Neural progenitor cell (in vitro differentiated cells): ENCODE measurements at regions not wholly inside any gene's neighbourhood (a gene's known extent, or its start where the extent isn't known, plus 50 kb on each side); places are given as distances from the start of the nearest gene placed in this dataset.
A peak's percentile ranks its signal among the peaks of the same experiment; 100 is the strongest.

Source experiments
- DNase-seq: peaks from one replicate; pipeline ENCODE4 v3.0.0-alpha.2; 2016; ENCODE audit warnings: low spot score
- H2AFZ ChIP-seq: fragments of 200-600 bp; sonication (generic); replicated peaks from 2 replicates; pipeline ENCODE4 v1.6.1; 2016; ENCODE audit warnings: antibody characterized with exemption
- H3F3A ChIP-seq: fragments of 200-600 bp; sonication (generic); 2 replicates; pipeline ENCODE4 v1.6.1; 2016; ENCODE audit warnings: antibody characterized with exemption, low read depth
- H3K27ac ChIP-seq: fragments of 200-600 bp; sonication (generic); 2 replicates; pipeline ENCODE4 v1.5.1; 2016; ENCODE audit warnings: mild to moderate bottlenecking
- H3K27me3 ChIP-seq: fragments of 200-600 bp; sonication (generic); 2 replicates; pipeline ENCODE4 v1.6.1; 2016; ENCODE audit warnings: mild to moderate bottlenecking, moderate library complexity
- H3K36me3 ChIP-seq: fragments of 200-600 bp; sonication (generic); 2 replicates; pipeline ENCODE4 v1.5.1; 2016
- H3K4me1 ChIP-seq: fragments of 200-600 bp; sonication (generic); 2 replicates; pipeline ENCODE4 v1.6.1; 2016; ENCODE audit warnings: mixed run types
- H3K4me2 ChIP-seq: fragments of 200-600 bp; sonication (generic); 2 replicates; pipeline ENCODE4 v1.6.1; 2016
- H3K4me3 ChIP-seq: fragments of 200-600 bp; sonication (generic); 2 replicates; pipeline ENCODE4 v1.5.1; 2016
- H3K79me2 ChIP-seq: fragments of 200-600 bp; sonication (generic); 2 replicates; pipeline ENCODE4 v1.6.1; 2016; ENCODE audit warnings: low read depth
- H3K9ac ChIP-seq: fragments of 200-600 bp; sonication (generic); 2 replicates; pipeline ENCODE4 v1.6.1; 2016
- H3K9me3 ChIP-seq: fragments of 200-600 bp; sonication (generic); 2 replicates; pipeline ENCODE4 v1.5.1; 2016; ENCODE audit warnings: low read depth
- H4K20me1 ChIP-seq: fragments of 200-600 bp; sonication (generic); 2 replicates; pipeline ENCODE4 v1.6.1; 2016; ENCODE audit warnings: low read depth
- H3K27ac Mint-ChIP-seq: 3 replicates; pipeline ENCODE4 v1.8.0; 2021; ENCODE audit warnings: mixed read lengths
- H3K27me3 Mint-ChIP-seq: 2 replicates; pipeline ENCODE4 v1.8.0; 2022; ENCODE audit warnings: low read depth, mild to moderate bottlenecking, inconsistent platforms, moderate library complexity, mixed read lengths; ENCODE audit not compliant: insufficient read depth
- H3K36me3 Mint-ChIP-seq: 3 replicates; pipeline ENCODE4 v1.8.0; 2021; ENCODE audit warnings: mixed read lengths
- H3K4me1 Mint-ChIP-seq: 3 replicates; pipeline ENCODE4 v1.8.0; 2021; ENCODE audit warnings: mixed read lengths
- H3K4me3 Mint-ChIP-seq: 3 replicates; pipeline ENCODE4 v1.8.0; 2021; ENCODE audit warnings: mild to moderate bottlenecking, moderate library complexity, mixed read lengths
- H3K9me3 Mint-ChIP-seq: 3 replicates; pipeline ENCODE4 v1.8.0; 2020; ENCODE audit warnings: mixed read lengths
- CTCF ChIP-seq: fragments of 200-600 bp; sonication (generic); IDR thresholded peaks from 2 replicates; pipeline ENCODE4 v1.5.1; 2017; ENCODE audit warnings: antibody characterized with exemption, mild to moderate bottlenecking
- EZH2 ChIP-seq: fragments of 200-600 bp; sonication (generic); IDR thresholded peaks from 2 replicates; pipeline ENCODE4 v1.6.1; 2017; ENCODE audit warnings: antibody characterized with exemption, mild to moderate bottlenecking, moderate library complexity
- EZH2phosphoT487 ChIP-seq: fragments of 200-600 bp; sonication (generic); IDR thresholded peaks from 2 replicates; pipeline ENCODE4 v1.6.1; 2017; ENCODE audit warnings: antibody characterized with exemption

DNA sequence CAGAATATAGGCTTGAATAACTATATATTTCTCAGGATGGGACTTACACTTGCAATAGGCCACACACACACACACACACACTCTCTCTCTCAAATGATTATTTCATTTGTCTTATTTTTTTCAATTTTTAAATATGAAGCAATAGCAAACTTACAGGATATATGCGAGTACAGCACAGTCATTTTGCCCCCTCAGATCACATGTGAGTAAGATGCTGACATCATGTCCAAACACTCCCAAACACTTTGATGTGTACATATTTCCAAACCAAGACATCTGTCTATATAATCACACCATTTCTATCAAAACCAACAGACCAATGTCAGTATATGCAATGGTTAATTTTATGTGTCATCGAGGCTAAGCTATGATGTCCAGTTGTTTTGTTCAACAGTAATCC is 1535.9 kb upstream of the FLRT2 start:
- Mint-ChIP-seq H3K4me1 (no peaks in the 10 kb centered on the region), H3K9me3 (peaks cover 5% of the 10 kb centered on the region), H3K27me3 (peaks cover 3% of the 10 kb centered on the region), H3K36me3 (no peaks in the 10 kb centered on the region), H3K27ac (no peak overlapping the region), H3K4me3 (no peak overlapping the region)
- H3K4me3 ChIP-seq = no peak overlapping the region
- no peaks in the 10 kb centered on the region for H3K27me3 ChIP-seq
- H2AFZ ChIP-seq = no peak overlapping the region
- no peaks in the 10 kb centered on the region for H4K20me1 ChIP-seq
- H3K9ac ChIP-seq = no peak overlapping the region
- no peaks in the 10 kb centered on the region for H3K9me3 ChIP-seq
- TF ChIP-seq EZH2phosphoT487 (no peak), CTCF (no peak), EZH2 (no peak)
- no peak overlapping the region for H3K4me2 ChIP-seq
- H3K27ac ChIP-seq = no peak overlapping the region
- DNase-seq = no peak
- no peaks in the 10 kb centered on the region for H3F3A ChIP-seq
- H3K36me3 ChIP-seq = no peaks in the 10 kb centered on the region
- no peaks in the 10 kb centered on the region for H3K4me1 ChIP-seq
- H3K79me2 ChIP-seq = no peaks in the 10 kb centered on the region

DNA sequence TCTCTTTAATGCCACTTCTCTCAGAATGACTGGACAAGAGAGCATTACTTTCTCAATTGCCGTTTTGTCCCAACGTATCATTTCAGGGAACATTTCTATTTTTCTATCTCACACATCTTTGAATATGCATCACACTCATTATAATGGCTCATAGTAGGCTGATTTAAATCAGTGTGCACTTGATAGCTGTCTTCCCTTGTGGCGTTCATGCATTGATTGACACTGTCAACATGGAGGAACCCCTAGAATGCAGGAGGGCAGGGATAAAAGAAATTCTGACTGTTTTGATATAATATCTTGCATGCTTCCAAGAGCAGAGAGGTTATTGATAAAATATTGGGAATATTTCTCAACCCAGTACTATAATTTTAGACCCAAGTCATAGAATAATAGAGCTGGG is 1528.9 kb upstream of the FLRT2 start:
- Histone ChIP-seq H3K9me3 (no peaks in the 10 kb centered on the region), H3K79me2 (no peaks in the 10 kb centered on the region), H3K4me3 (no peak overlapping the region), H3K36me3 (no peaks in the 10 kb centered on the region), H2AFZ (no peak overlapping the region), H3K4me2 (no peak overlapping the region), H3K4me1 (peaks cover 6% of the 10 kb centered on the region), H3F3A (no peaks in the 10 kb centered on the region), H3K27me3 (no peaks in the 10 kb centered on the region), H3K27ac (no peak overlapping the region), H4K20me1 (no peaks in the 10 kb centered on the region), H3K9ac (no peak overlapping the region)
- TF ChIP-seq EZH2phosphoT487 (no peak), EZH2 (no peak), CTCF (no peak)
- no peaks in the 10 kb centered on the region for H3K36me3 Mint-ChIP-seq
- H3K9me3 Mint-ChIP-seq = peaks cover 4% of the 10 kb centered on the region
- H3K4me1 Mint-ChIP-seq = peaks cover 8% of the 10 kb centered on the region
- no peak overlapping the region for H3K27ac Mint-ChIP-seq
- no peak for DNase-seq
- no peaks in the 10 kb centered on the region for H3K27me3 Mint-ChIP-seq
- no peak overlapping the region for H3K4me3 Mint-ChIP-seq

GRCh38 chr14:84003346-84003745 is 1526.6 kb upstream of the FLRT2 start:
- Mint-ChIP-seq H3K27me3 (no peaks in the 10 kb centered on the region), H3K4me1 (peaks cover 8% of the 10 kb centered on the region), H3K27ac (no peak overlapping the region), H3K4me3 (no peak overlapping the region), H3K36me3 (no peaks in the 10 kb centered on the region), H3K9me3 (peaks cover 4% of the 10 kb centered on the region)
- H3K27me3 ChIP-seq = no peaks in the 10 kb centered on the region
- no peaks in the 10 kb centered on the region for H3K36me3 ChIP-seq
- DNase-seq = no peak
- TF ChIP-seq EZH2phosphoT487 (no peak), CTCF (no peak), EZH2 (no peak)
- H3K9ac ChIP-seq = no peak overlapping the region
- no peaks in the 10 kb centered on the region for H3K9me3 ChIP-seq
- H2AFZ ChIP-seq = peak overlapping the region; percentile 42
- no peaks in the 10 kb centered on the region for H4K20me1 ChIP-seq
- H3K4me1 ChIP-seq = peaks cover 17% of the 10 kb centered on the region
- H3K4me3 ChIP-seq = no peak overlapping the region
- H3K79me2 ChIP-seq = no peaks in the 10 kb centered on the region
- no peak overlapping the region for H3K4me2 ChIP-seq
- no peak overlapping the region for H3K27ac ChIP-seq
- H3F3A ChIP-seq = no peaks in the 10 kb centered on the region
